CMK (cell line): ENCODE measurements at regions not wholly inside any gene's neighbourhood (a gene's known extent, or its start where the extent isn't known, plus 50 kb on each side); places are given as distances from the start of the nearest gene placed in this dataset.
"Not testable (repeated sequence)": the region's sequence is repeated elsewhere in the genome, so short reads cannot be mapped to it uniquely, and the experiment has no call there.

Source experiments
- DNase-seq: peaks from one replicate; pipeline ENCODE4 v3.0.0-alpha.2; 2010; ENCODE audit warnings: low read depth

GRCh38 chr10:33703501-33704213 lies 369.2 kb upstream of the NRP1 start:
- DNase-seq = no peak

DNA sequence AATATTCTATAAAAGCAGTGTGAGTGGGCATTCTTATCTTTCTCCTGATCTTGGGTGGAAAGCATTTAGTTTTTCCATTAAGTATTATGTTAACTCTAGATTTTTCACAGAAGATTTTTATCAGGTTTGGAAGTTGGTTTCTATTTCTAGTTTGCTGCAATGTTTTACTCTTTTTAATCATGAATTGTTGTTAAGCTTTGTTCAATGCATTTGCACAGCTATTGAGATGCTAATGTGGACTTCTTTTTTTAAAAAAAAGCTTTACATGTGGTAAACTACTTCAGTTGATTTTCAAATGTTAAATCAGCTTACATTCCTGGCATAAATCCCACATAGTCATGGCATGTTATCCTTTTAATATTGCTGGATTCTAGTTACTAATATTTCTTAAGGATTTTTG lies 363.6 kb upstream of the NRP1 start:
- no peak for DNase-seq

DNA sequence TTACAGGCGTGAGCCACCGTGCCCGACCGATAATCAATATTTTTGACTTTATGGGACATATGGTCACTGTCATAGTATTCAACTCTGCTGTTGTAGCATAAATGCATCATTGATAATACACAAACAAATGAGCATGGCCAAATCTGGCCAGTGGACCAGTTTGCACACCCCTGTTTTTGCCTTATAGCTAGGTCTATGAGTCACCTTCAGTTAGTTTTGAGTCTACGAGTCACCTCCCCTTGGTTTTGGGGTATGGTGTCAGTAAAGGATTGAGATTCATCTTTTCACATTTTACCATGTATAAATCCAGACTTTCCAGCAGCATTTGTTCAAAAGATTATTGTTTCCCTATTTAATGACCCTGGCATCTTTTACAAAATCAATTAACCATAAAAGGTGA lies 362.5 kb upstream of the NRP1 start:
- no peak for DNase-seq

GRCh38 chr10:33695536-33695935 lies 361.1 kb upstream of the NRP1 start:
- DNase-seq = no peak

GRCh38 chr10:33690536-33690935 lies 356.1 kb upstream of the NRP1 start:
- not testable (repeated sequence) for DNase-seq

GRCh38 chr10:33688506-33688905 lies 354.0 kb upstream of the NRP1 start:
- no peak for DNase-seq

GRCh38 chr10:33684211-33684611 lies 349.7 kb upstream of the NRP1 start:
- DNase-seq = no peak

- no peak for DNase-seq
Measured at GRCh38 chr10:33681595-33681994, 347.1 kb upstream of the NRP1 start.

- no peak for DNase-seq
Measured at GRCh38 chr10:33680036-33680435, 345.6 kb upstream of the NRP1 start.

- no peak for DNase-seq
Measured at GRCh38 chr10:33676606-33677339, 342.3 kb upstream of the NRP1 start.

DNA sequence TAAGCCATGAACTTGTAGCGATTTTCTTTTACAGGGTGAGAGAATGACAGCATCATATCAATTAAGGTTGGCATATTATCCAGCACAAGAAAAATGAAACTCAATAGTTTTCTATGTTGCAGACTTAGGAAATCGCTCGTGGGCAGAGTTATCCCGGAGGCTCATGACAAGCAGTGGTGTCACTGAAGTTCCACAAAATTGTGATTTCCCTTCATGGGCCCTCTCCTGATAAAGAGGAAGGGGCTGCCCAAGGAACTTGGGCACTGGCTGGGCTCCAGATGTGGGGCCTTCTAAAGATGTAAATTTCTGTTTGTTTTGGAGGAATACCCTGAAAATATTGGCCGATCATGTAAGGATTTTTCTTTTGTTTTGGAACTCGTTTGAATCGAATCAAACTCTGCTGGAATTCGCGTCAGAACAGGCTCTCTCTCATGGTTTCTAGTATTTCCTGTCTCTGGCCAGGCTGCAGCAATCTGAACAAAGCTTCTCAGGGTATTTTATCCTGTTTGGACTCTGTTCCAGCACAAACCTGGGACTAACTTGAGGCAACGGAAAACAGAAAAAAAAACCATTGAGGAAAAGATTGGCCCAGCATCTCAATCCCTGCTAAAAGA lies 340.6 kb upstream of the NRP1 start:
- no peak for DNase-seq

DNA sequence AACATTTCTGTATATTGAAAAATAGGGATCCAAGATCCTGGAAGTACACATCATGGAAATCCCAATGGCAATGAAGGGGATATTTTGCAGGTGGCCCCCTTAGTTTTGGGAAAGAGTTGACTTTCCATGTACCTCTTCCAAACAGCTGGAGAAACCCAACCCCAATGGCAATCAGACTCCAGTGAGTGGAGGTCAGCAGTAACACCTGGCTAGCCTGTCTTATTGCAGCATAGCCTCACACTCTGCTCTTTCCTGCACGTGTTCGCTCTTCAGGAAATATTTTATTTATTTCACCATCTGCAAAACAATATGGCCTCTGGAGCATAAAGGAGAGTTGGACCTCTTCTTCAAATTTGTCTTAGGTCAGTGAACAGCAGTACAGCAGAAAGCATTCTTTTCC lies 340.0 kb upstream of the NRP1 start:
- no peak for DNase-seq

DNA sequence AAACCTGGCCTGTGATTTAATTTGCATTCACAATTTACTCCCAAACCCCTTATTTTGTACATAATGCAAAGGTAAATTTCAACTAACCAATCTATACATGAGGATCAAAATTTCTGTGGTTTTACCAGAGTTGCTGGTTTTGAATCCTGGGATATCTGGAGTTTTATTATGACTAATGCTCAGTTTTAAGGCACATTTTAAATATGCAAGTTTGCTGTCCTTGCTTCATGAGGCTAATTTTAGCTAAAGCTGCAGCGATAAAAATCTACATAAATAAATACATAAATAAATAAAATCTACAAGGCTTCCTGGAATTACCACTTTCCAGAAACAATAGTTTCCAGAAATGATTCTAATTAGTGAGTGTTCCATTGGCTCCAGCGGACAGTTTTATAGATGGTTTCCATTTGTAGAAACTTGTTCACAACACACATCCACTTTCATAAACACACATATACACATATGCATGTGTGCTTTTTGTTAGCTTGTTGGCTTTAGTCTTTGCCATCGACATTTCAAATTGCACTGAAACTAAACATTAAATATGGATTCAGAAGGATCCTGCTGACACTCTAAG lies 339.5 kb upstream of the NRP1 start:
- DNase-seq = no peak

- DNase-seq = no peak
Measured at GRCh38 chr10:33669904-33670303, 335.4 kb upstream of the NRP1 start.

DNA sequence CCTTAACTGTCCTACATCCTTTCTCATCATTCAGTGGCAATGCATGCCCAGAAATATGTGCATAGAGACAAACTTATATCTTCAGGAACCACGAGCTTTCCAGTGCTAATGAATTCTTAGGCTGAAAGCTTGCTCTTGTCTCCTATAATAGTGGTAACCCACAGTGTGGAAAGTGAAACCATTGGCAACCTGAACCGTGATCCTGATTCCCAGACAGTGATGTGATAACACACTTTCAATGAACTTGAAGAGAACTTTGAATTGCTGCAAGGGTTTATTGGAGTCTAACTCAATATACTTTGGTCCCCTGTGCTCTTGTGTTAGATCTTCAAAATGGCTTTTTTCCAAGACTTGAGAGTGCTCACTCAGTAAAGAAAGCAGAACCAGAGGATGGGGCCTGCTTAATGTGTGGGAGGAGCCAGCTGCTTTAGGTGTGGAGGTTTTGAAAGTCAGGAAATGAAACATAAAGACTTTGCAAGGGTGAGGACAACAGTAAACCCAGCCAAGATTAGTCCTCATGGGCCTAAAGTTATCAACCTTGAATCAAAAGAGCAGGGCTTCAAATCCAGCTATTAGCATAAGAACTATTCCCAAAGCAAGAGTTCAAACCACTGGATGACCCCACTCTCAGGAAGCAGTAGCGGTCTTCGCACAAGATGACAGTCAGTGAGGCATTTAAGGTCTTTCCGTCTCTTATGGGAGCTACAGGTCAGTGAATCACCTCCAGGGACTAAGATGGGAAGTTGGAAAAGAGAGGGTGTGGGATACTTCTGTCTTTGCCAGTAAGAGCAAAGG lies 332.4 kb upstream of the NRP1 start:
- no peak for DNase-seq

GRCh38 chr10:33665501-33665900 lies 331.0 kb upstream of the NRP1 start:
- DNase-seq = no peak

DNA sequence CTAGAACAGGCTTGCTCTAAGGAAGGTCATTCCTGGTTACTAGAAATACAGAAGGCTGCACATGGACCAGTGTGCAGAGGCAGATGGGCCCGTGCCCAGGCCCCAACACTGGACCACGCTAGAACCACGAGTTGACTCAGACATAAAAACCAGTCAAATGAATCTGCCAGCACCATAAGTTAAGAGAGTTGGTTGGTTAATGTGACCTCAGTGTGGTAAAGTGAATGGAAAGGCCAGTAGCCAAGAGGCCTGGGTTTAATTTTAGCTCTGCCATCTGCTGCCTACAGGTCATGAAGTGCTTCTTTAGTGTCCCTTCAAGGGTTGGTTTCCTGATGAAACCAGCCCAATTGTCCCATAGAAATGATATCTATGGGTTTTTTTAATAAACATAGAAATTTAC lies 329.6 kb upstream of the NRP1 start:
- DNase-seq = no peak

- peak; percentile 76 for DNase-seq
Measured at GRCh38 chr10:33661580-33662336, 327.3 kb upstream of the NRP1 start.

DNA sequence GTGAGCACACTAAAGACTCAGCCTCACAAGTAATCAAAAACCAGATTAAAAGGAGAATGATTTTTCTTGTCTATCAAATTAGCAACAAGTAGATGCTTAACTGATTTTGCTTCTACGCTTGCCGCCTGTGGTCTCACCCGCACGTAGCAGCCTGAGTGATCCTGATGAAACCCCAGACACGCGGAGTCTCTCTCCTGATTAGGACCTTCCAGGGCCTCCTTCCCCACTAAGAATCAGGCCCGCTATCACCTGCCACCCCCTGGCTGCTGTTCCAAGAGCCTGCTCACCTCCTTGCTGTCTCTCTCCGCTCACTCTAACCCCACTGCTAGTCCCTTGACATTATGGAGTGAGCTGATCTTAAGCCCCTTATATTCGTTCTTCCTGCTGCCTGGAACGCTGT lies 325.9 kb upstream of the NRP1 start:
- no peak for DNase-seq

GRCh38 chr10:33657913-33658312 lies 323.4 kb upstream of the NRP1 start:
- DNase-seq = no peak

DNA sequence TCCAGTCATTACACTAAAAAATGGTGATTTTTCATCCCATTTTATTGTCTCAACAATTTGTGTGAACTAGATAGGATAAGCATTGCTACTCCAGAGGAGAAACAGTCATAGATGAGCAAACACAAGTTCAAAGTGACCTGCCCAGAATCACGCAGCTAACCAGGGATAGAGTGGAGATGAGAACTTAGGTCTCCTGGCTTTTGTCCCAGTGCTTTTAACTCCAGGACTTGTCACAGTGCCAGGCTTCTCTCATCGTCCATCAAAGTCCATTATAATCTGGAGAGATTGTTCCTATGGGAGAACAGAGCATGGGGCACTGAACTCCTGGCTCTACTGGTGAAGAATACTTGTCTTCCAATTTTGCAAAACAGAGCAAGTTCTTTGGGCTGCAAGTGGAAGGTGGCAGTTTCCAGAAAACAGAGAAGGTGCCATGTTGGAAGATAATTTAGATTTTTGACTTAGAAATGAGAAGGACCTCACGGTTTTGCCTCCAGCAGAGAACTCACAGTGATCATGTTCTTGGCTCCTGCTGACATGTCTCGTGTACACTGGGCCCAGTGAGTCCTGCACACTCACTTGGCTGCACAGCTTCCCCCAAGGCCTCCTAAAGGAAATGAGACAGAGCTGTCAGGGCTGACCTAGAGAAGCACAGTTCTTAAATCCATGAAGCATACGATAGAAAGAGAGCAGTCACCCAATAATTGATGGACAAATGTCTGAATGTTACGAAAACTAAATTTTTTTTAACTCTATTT lies 322.9 kb upstream of the NRP1 start:
- DNase-seq = no peak
